NK-92 treated with Interleukin-12 subunit alpha and Interleukin-12 subunit beta, amount 100 ng/mL, for 24 hours (cell line): ENCODE measurements at regions not wholly inside any gene's neighbourhood (a gene's known extent, or its start where the extent isn't known, plus 50 kb on each side); places are given as distances from the start of the nearest gene placed in this dataset.

Source experiments
- DNase-seq: peaks from one replicate; lab custom pipeline; 2025; lab: John Stamatoyannopoulos, UW

DNA sequence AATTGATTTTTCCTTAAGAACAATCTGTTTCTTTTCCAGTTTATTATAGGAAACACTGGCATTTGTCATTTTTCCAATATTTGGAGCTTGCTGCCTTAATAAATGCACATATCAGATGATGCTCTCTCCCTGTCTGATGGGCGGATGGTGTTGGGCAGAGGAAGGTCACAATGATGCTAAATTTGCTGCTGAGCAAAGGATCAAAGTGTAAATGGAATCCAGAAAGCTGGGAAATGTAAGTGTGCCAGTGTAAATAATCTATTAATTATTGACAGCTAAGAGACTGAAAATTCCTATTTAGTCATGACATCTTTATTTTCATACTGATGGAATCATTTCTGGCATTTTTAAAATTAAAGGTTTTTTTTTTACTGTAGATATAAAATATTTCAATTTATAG is 243.2 kb downstream of the PTBP2 start:
- no peak for DNase-seq

DNA sequence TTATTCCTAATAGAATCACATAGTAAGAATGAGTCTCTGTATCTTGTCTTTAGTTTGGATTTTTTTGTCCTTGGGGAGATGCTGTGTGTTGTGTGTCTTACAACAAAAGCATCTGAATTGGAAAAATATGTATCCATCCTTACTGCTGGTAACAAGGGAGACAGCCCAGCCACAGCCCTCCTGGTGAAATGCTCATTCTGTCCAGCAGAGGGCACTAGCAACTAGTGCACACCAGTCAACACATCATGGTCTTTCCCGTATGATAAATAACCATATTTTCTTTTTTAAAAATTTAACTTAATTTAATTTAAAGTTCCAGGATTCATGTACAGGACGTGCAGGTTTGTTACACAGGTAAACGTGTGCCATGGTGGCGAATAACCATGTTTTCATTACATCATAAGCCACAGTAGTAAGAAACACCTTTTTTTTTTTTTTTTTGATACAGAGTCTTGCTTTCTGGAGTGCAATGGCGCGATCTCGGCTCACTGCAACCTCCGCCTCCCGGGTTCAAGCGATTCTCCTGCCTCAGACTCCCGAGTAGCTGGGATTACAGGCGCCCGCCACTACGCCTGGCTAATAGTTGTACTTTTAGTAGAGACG is 245.1 kb downstream of the PTBP2 start:
- DNase-seq, result peak; percentile 25

DNA sequence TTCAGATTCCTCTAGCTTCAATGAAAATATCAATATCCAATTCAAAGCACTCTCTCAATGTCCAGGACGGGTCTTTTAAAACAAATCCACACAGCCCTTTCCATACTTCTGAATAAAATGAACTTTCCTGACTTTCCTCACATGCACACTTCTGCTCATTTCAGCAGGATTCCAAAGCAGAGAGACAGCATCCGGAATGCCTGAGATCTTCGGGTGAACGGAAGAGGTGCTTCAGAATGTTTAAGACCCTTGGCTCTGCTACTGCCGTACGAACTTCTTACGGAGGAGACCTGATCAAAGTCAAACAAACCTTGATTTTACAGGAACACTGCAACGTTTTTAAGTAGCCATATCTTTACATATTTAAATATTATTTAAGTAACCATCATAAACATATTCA is 245.7 kb downstream of the PTBP2 start:
- no peak for DNase-seq

DNA sequence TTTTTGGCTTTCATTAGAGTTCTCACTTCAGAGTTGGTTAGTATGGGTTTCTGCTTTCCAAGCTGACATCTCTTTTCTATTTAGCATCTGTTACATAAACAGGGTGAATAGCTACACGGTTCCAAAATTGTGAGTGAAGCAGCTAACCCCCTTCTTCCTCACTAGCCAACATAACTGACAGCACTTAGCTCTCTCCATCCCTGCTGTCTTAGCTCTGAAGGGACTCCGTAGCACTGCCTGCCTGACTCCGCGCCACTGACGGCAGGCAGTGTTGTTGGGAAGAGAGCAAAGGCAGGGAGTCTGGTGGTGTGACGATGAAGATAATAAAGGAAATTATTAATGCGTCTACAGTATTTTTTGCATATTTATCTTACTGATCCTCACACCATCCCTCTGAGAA is 247.0 kb downstream of the PTBP2 start:
- no peak for DNase-seq

DNA sequence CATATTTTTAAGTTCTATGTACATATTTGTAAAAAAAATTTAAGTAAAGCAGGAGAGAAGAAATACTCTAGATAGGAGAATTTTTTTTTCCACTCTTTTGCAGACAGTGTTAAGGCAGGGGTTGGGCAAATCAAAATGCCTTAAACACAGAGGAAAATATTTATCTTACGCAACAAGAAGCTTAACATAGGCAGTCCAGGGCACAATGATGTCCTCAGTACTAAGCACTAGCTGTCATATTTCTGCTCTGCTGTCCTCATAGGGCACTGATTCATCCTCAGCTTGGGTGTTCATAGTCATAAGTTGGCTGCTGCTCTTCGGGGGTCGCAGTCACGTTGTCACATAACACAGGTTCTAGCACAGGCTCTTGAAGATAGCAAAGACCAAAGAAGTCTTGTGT is 247.4 kb downstream of the PTBP2 start:
- no peak for DNase-seq

DNA sequence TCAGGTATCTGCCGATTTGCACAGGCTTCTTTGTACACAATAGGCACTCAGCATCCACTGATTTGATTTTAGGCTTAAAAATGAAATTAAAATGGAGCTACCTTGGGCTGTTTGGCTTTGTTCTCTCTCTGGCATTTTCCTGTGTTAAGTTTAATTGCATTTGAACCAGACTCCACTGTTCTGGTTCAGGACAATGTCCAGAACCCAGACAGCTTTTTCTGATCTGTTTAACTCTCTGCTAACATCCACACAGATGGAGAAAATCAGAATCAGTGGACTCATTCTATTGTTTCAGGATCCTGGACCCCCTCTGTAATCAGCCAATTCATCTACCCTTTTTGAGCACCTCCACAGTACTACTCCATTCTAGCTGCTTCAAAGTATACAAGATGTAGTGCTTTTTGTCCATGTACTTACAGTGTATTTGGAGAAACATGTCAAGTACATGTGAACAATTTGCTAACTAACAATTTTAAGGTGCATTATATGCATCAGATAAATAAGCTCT is 248.1 kb downstream of the PTBP2 start:
- no peak for DNase-seq

DNA sequence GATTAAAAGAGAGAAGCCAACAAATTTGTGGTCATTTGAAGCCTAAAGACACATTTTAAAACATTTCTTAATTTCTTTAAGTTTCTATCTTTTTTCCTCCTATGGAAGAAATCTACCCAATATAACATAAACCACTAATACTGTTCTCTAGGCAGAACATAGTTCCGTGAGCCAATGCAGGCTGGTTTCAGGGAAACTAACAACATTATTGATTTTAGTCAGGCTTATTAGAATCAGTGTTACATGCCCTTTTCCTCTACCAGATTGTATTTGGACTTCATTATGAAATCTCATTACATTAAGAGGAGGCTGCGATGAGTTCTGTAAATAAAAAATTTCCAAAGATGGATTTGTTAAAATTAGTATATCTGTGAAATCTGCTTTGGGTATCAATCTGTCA is 249.9 kb downstream of the PTBP2 start:
- DNase-seq, result no peak

DNA sequence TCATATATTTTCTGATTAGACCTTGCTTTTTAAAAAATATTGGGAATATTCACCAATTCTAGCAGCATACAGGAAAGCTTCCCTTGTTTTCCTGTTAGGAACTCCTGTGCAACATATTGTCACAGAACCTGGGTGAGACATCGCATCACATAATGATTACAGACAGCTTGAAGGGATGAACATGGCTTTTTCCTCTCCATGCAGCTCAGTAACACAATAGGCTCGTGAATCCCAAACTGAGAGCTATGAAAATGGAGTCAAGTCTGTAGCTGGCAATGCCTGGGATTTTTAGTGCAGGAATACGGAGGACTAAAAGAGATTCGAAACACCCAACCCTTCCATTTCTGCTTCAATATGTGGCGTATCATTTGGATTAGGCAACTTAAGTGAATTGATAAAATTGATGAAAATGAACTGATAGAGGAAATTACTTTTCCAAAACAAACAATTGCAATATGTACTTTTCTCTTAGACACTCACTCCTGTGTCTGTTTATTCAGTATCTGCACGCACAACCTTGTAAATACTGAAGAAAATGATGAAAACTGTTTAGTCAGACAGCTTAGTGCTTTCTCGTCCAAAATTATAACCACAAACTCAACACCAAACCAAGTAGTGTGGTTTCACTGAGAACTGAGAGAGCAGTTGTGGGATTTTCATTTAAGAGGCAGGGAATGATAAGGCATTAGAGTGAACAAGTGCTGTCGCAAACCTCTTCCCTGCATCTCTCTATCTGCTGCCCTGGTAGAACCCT is 250.4 kb downstream of the PTBP2 start:
- DNase-seq, result no peak

DNA sequence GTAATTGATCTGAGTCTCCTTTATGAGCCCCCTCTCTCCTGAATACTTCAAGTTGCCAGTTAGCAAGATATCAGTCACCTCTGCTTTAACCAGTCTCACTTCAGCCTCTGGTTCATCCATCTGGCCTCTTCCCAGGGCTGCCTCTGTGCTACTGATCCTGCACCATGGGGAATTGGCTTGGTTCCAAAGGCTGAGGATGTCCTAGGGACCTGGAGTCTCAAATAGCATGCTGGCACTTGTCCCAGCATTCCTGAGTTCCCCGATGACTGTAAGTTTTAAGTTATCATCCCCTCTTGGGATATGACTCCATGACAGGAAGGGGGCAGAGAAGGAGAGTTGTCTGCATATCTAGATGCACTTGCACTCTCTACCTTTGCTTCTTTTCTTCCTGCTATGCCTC is 252.0 kb downstream of the PTBP2 start:
- DNase-seq, result no peak

DNA sequence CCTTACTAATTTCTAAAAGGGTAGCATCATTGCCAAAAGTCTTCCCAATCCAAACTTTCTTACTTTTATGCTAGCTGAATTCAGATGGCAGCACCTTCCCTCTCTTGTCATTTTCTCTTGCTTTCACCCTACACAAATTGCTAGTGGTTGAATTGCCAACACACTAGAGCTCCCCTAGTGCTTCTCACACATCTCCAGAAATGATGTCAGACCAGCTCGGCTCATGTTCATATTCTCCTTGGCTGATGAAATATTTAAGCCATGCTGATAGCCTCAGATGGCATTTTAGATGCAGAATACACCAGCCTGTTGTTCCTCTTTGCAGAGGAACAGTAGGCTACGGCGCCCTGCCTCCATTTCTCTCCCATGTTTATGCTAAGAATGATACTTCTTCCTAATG is 256.9 kb downstream of the PTBP2 start:
- DNase-seq, result no peak

DNA sequence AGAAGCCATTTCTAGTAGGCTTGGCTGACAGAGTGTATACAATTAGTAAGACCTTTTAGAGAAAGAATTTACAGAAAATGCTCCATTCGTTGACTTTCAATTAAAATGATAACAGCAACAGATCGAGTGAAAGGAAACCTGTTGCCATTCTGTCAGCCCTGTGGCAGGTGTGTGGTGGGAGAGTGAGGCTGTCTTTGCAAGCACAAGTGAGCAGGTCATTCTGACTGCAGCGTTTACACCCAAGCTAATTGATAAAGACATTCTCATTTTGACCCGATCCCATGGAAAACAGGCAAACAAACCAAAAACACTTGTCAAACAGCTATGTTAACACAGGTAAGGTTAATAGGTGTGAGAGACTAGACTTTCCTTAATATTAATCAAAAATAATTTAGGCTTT is 257.3 kb downstream of the PTBP2 start:
- DNase-seq, result no peak

DNA sequence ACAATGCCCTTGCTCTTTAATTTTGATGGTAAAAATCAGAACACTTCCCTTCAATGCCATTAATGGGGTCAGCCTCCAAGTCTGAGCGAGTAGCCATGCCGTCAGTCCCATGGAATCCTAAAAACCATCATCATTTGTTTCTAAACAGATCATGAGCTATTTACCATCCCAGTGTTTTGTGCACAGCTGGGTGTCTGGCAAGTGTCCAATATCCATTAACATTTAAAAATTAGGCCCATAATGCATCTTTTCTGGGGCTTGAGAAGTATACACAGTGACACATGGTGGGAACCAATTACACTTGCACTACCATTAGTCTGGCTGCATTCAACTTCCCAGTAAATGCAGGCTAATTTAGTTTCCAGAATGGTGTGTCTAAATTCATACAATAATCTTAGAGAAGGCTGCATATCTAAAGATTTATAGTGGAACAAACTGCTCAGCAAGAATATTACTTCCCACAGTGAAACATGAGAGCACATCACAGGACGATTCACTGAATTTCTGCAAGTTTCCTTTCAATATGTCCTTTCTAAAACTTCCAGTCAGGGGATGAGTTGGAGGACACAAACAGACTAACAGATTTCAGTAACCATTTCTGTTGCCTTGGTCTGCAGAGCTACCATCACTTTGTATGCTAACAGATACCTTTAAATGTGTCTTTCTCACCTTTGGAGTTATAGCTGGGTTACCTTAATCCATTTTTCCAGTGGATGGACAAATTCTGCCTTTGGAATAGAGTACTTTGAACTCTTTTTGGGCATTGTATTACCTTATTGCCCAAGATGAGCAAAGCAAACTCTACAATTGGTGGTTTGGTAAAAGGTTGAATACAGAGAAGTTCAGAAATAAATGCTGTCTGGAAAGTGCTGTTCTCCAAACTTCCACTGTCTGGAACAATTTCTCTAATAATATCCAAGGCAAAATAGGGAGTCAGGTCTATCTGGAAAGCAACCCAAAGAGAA is 258.0 kb downstream of the PTBP2 start:
- no peak for DNase-seq

DNA sequence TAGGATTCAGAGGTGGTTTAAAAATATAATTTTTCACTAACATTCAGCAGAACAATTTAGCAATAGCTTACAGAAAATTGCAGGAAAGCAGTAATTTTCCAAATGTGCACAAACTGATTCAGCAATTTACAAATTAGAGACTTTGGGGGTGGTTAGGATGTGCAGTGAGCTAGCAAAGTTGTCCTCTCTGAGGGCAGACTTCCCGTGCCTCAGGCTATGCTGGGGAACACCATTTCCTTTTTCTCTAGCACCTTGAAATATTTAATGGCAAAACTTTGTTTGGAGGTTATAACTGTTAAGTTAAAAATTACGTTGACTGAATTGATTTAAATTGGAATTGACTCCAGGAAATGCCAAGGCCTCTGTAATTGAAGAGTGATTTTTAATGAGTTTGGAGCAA is 258.9 kb downstream of the PTBP2 start:
- no peak for DNase-seq

DNA sequence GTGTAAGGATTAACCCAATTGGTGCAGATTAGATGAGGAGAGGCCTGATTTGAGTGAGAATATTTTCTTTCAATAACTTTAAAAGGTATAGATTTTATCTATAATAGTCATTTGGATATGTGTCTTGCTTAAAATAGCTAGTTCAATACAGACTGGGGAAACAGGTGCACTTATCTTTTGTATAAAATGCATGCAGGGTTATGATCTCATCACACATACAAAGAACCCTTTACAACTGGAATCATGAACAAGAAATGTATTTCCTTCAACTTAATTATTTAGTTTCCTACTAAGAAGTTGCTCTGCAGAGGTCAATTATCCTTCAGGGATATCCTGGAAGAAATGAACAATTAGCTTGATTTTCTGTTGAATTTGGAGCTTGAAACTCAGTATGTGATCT is 259.6 kb downstream of the PTBP2 start:
- no peak for DNase-seq

DNA sequence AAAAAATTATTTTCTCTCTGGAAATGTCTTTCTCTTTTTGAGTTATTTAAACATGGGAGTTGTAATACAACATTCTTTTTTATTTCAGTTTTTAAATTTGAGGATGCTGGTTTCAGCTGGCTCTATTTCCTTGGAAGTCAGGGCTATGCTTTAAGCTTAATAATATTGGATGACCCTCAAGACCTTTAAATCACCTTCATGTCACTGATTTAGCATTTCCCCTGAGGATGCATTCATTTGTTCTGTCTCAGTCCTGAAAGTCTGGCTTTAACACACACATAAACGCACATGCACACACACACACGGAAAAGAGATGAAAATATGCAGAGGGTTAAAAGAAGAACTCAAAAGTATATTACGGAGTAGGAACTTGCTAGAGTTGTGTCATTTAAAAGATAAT is 260.5 kb downstream of the PTBP2 start:
- DNase-seq, result no peak

DNA sequence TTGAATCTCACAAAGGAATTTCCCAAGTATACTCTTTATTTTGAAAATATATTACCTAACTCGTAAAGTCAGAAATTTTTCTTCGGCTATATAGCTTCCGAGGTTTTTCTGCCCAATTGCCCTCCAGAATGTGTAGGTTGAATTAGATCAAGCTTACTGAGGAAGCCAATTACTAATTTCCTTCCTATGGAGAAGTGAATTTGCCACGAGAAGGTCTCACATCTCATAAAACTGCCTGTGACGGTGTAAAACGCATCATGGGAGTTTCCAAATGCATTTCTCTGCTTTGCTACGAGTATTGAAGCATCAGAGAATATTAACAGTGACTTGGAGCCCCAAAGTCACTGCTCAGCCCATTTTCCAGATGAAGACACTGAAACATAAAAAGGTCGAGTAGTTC is 262.3 kb downstream of the PTBP2 start:
- DNase-seq, result no peak

DNA sequence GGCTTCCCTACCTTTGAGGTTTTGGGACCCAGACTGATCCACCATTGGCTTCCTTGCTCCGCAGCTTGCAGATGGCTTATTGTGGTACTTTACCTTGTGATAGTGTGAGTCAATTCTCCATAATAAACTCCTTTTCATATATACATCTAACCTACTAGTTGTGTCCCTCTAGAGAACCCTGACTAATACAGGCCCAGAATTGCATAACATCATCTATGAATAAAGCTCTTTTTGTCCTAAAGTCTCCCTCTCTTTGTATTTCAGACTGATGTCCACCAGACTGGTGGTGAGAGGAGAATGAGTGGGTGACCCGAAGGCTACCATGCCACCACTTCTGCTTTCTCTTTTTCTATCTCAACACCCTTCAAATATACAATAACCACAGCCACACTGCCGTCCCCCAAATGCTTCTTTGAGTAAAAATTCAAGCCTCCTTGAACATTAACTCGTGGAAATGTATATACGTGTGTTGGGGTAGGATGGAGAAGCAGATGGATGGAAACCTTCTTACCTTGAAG is 265.7 kb downstream of the PTBP2 start:
- DNase-seq, result no peak

DNA sequence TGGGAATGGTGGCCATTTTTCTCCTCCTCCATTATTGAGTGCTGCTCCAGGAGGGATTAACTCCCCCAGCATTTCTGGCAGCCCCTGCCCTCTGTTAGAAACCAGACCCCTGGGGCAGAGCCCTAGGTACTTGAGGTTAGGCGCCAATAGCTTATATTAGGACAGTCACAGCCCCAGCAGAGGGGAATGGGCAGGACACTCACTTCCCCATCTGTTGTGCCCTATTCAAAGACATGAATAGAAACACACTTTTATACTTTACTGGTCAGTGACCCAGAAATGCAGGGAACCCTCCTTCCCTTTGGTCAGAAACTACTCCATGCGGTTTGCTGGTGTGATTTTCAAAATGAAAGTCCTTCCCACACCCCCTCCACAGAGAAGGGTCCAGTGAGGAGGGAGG is 267.7 kb downstream of the PTBP2 start:
- DNase-seq, result no peak

DNA sequence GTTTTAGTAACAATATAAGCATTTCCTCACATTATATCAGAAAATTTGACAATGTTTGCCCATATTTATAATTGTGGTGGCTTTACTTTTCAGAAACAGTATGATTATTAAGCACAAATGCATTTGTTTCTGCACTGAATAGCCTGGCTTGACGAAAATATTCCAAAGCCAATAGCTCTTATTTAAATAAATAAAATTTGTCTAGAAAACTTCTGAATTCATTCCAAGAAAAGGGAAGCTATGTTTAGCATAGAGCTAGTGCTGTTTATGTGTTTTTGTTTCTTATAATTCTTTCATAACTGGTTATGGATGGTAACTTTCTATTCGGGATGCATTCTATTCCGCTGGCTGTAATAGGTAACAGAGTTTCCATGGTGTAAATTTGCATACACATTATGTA is 268.6 kb downstream of the PTBP2 start:
- no peak for DNase-seq

DNA sequence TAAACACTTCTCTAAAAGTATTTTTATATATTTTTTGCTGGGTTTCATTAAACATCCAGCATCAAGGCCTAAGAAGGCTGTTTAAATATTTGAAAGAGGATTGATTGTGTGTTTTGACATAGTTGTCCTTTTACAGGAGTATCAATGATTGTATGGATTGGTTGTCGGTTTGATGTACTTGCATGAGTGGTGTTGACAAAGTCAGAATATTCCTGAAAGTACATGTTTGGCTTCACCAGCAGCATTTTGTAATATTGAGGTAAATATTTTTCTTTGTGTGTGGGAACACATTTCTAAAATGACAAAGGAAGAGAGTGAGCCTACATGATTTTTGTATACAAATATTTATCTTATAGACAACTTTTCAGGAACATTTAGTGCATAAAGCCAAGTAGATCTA is 269.7 kb downstream of the PTBP2 start:
- no peak for DNase-seq

DNA sequence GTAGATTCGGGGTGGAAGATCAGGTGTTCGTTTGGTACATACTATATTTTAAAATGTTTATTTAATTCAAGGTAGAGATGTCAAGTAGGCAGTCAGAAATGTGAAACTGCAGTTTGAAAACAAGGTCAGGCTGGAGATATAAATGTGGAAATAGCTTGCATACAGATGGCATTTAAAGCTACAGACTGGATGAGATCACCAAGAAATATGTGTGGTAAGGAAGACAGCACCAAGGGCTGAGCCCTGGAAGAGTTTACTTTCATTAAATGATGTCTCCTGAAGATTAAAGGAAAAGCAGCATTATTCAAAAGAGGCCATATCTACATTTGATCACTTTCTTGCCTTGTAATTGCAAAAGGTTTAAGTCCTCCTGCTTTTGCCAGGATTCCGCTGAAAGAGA is 271.3 kb downstream of the PTBP2 start:
- DNase-seq, result no peak

DNA sequence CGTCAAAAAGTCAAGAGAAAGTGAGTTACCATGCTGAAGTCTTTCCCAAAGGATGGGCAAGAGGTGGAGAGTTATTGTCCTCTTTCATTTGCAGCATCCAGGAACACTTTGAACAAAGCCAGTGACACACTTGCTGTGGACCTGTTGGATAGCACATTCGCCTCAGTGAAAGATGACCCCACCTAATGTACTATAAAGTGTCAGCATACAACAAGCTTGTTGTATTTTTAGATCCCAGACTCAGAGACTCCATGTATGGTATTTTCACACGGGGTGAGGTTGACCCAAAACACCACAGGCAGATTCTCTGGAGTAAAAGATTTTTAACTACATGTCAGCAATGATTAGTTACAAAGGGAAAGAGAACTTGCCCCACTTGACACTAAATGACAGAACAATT is 273.8 kb downstream of the PTBP2 start:
- no peak for DNase-seq

DNA sequence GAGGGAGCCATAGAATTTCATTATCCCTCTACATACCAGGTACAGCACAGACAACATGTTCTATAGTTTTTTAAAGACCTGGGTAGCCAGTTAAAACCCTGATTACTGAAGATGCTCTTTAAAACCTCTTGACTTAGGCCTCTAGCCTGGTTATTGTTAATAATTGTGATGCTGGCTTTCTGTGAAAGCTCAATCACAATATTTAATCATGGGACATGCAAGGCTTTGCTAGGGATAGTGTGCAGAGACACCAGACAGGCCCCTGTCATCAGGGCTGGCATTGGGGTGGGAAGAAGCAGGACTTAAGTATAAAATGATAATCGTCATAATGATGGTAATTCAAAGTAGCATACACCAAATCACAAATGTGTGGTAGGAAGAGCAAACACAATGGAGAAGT is 274.4 kb downstream of the PTBP2 start:
- DNase-seq, result no peak
